ENCODE measurements at regions not wholly inside any gene's neighbourhood (a gene's known extent, or its start where the extent isn't known, plus 50 kb on each side); places are given as distances from the start of the nearest gene placed in this dataset. TPM values are rescaled to one million over a fixed set of nuclear protein-coding genes. Genes with fewer than 3 reads are reported as not detected.

Small RNAs in the stretch of these regions (small RNA-seq; reads per million reads assigned to genes)
- gene RF00096 (ENCODE audit: insufficient read depth): not detected

Measured in H1 (cell line).